ENCODE measurements at regions not wholly inside any gene's neighbourhood (a gene's known extent, or its start where the extent isn't known, plus 50 kb on each side); places are given as distances from the start of the nearest gene placed in this dataset.

- no peaks in the 10 kb centered on the region for H3K27me3 ChIP-seq
- intact Hi-C loops (cut with DNase I): no loop called here
- TF ChIP-seq CTCF (IDR thresholded peaks at IDR 0.05): no peak
These were observed 150.6 kb downstream of the ZNF648 start for GRCh38 chr1:181910905-181911304.

DNA sequence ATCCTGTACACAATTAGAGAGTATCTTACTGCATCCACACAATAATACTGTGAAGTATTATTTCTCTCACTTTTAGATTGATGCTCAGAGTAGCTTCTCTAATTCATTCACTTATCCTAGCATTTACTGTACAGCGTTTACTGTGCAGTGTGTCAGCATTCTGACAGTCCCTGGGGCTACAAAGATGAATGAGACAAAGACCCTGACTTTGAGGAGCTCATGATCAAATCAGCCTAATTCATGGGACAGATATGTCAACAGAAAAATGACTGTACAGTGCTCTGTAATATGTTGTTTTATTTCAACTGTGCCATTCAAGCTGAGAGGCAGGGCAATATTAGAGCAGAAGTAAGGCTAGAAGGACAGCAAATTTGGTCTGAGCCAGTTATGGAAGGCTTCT is 152.5 kb downstream of the ZNF648 start:
- Histone ChIP-seq H3K36me3 (no peaks in the 10 kb centered on the region), H3K27ac (no peak overlapping the region), H3K4me1 (no peaks in the 10 kb centered on the region), H3K4me3 (no peak overlapping the region), H3K9me3 (no peaks in the 10 kb centered on the region), H3K27me3 (no peaks in the 10 kb centered on the region)
- DNase-seq (ENCODE audit: low spot score in 2 of 2): no peak
- TF ChIP-seq CTCF (IDR thresholded peaks at IDR 0.05): no peak
- intact Hi-C loops (cut with DNase I): no loop called here

More at GRCh38 chr1:181910905-181911304, 150.6 kb downstream of the ZNF648 start:
- H3K9me3 ChIP-seq: no peaks in the 10 kb centered on the region
- no peaks in the 10 kb centered on the region for H3K36me3 ChIP-seq
- H3K4me3 ChIP-seq: no peak overlapping the region
- no peak for DNase-seq (ENCODE audit: low spot score in 2 of 2)
- H3K27ac ChIP-seq: no peak overlapping the region
- no peaks in the 10 kb centered on the region for H3K4me1 ChIP-seq

- intact Hi-C loops (cut with DNase I): no loop called here
- H3K27ac ChIP-seq: no peak overlapping the region
These were observed 154.9 kb downstream of the ZNF648 start for GRCh38 chr1:181906631-181907030.

GRCh38 chr1:181905944-181906597 is 155.4 kb downstream of the ZNF648 start:
- intact Hi-C loops (cut with DNase I): no loop called here
- DNase-seq (ENCODE audit: low spot score in 2 of 2): no peak
- Histone ChIP-seq H3K4me1 (no peaks in the 10 kb centered on the region), H3K27me3 (no peaks in the 10 kb centered on the region), H3K4me3 (no peak overlapping the region), H3K36me3 (no peaks in the 10 kb centered on the region), H3K27ac (no peak overlapping the region), H3K9me3 (no peaks in the 10 kb centered on the region)
- TF ChIP-seq CTCF (IDR thresholded peaks at IDR 0.05): no peak

More at GRCh38 chr1:181906631-181907030, 154.9 kb downstream of the ZNF648 start:
- DNase-seq (ENCODE audit: low spot score in 2 of 2): no peak
- TF ChIP-seq CTCF (IDR thresholded peaks at IDR 0.05): no peak
- H3K4me1 ChIP-seq: no peaks in the 10 kb centered on the region
- no peaks in the 10 kb centered on the region for H3K9me3 ChIP-seq
- H3K27me3 ChIP-seq: no peaks in the 10 kb centered on the region
- no peaks in the 10 kb centered on the region for H3K36me3 ChIP-seq
- no peak overlapping the region for H3K4me3 ChIP-seq

- DNase-seq (ENCODE audit: low spot score in 2 of 2): no peak
- Histone ChIP-seq H3K27ac (no peak overlapping the region), H3K36me3 (no peaks in the 10 kb centered on the region), H3K4me3 (no peak overlapping the region), H3K4me1 (no peaks in the 10 kb centered on the region), H3K9me3 (no peaks in the 10 kb centered on the region), H3K27me3 (no peaks in the 10 kb centered on the region)
- TF ChIP-seq CTCF (IDR thresholded peaks at IDR 0.05): no peak
- intact Hi-C loops (cut with DNase I): no loop called here
These were observed 162.7 kb downstream of the ZNF648 start for GRCh38 chr1:181898773-181899172.

DNA sequence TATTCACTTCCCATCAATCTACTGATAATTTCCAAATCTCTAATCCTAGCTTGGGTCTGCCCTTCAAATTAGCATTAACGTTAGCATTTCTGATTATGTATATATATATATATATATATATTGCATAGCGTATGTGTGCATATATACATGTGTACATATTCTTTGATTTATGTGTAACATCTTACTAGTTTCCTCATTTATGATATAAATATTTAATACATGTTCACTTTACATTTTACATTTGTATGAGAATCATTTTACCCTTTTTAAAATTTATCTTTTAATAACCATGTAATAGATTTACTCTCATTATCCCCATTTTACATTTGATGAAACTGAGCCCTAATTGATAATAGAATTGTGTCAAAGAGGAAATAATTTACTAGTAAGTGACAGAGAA is 164.7 kb downstream of the ZNF648 start:
- Histone ChIP-seq H3K27me3 (no peaks in the 10 kb centered on the region), H3K4me3 (no peak overlapping the region), H3K36me3 (no peaks in the 10 kb centered on the region), H3K9me3 (no peaks in the 10 kb centered on the region), H3K4me1 (no peaks in the 10 kb centered on the region), H3K27ac (no peak overlapping the region)
- DNase-seq (ENCODE audit: low spot score in 2 of 2): no peak
- no peak for TF ChIP-seq CTCF (IDR thresholded peaks at IDR 0.05)
- intact Hi-C loops (cut with DNase I): no loop called here

Data from ascending aorta (tissue), 2 donors.